UCSD-AML1 (cell line): ENCODE measurements at regions not wholly inside any gene's neighbourhood (a gene's known extent, or its start where the extent isn't known, plus 50 kb on each side); places are given as distances from the start of the nearest gene placed in this dataset.

Experiments
- DNase-seq: peaks from one replicate; lab custom pipeline; 2025; ENCODE audit not compliant: unreplicated experiment; lab: John Stamatoyannopoulos, UW

DNA sequence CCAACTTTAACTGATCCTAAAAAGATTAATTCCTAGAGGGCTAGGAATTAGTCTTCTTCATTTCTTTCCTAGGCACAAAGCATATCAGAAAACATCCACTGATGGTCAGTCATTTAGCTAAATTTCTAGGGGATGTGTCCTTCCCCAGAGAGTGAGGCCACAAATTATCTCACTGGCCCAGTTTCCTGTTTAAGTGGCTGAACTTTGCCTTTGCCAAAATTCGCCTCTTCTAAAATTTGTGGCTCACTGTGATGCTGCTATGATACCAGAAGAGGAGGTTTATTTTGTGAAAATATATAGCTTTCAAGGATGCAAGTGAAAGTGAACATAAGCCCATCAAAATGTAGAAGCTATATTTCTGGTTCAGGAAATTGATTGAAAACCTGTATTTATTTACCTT, 98.1 kb upstream of the FER start:
- DNase-seq, result no peak

DNA sequence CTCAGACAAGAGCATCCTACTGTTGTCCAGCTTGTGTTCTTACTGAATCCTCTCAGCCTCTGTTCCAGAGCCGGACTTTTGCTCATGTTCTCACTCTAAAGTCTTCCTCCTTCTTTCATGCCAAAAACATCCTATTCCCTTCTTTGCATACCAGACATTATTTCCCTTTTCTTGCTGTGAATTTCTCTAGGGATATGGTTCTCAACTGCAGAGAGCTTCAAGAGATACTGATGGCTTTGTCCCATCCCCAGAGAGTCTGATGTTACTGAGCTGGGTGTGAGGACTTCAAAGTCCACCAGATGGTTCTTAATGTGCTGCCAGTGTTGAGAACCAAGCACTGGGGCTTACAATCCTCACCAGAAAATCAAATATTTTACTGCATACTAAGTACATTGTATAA, 98.6 kb upstream of the FER start:
- no peak for DNase-seq

GRCh38 chr5:108642170-108642906, 105.4 kb upstream of the FER start:
- DNase-seq, result peak; percentile 65

- DNase-seq, result no peak
These were observed 106.1 kb upstream of the FER start for GRCh38 chr5:108641596-108641995.

- DNase-seq, result no peak
These were observed 108.3 kb upstream of the FER start for GRCh38 chr5:108639366-108639765.

GRCh38 chr5:108638021-108638420, 109.7 kb upstream of the FER start:
- DNase-seq, result no peak

DNA sequence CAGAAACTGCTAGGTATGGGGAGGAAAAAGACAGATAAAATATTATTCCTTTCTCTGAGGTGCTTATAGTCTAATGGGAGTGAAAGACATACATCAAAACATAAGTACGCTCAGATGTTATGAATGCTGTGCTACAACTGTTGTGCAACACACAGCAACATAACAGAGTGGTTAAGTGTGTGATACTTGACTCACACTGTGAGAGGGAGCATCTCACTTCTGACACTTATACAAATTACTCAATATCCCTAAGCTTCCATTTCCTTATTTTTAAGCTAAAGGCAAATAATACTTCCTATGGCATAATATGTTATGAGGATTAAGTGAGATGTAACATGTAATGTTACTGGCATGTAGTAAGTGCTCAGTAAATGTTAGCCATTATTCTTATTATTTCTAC, 110.6 kb upstream of the FER start:
- no peak for DNase-seq

DNA sequence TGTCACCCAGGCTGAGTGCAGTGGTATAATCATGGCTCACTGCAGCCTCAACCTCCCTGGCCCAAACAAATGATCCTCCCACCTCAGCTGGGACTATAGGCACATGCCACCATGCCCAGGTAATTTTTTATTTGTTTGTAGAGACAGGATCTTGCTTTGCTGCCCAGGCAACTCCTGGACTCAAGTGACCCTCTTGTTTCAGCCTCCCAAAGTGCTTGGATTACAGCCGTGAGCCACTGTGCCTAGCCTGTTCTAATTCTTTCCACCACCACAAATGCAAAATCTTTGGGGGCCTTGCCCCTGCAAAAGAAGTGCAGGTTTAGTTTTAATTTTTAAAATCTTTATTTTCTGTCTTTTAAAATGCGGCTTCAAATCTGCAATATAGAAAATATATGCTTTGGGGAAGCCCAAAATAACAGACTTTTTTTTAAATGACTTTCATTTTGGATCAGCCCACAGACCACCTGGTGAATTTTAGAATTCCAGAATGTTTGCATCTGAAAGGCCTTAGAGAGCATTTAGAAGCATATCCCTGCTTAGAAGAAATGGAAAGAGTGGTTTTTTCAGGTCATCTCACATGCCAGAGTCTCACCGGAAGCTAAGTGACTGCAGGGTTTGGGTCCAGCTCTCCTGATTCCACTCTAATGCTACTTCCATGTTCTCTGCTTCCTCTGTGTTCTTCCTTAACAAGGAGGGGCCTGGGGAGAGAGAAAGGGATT, 111.4 kb upstream of the FER start:
- no peak for DNase-seq

- DNase-seq, result no peak
These were observed 112.9 kb upstream of the FER start for GRCh38 chr5:108634617-108635288.

- no peak for DNase-seq
These were observed 113.6 kb upstream of the FER start for GRCh38 chr5:108634010-108634616.

DNA sequence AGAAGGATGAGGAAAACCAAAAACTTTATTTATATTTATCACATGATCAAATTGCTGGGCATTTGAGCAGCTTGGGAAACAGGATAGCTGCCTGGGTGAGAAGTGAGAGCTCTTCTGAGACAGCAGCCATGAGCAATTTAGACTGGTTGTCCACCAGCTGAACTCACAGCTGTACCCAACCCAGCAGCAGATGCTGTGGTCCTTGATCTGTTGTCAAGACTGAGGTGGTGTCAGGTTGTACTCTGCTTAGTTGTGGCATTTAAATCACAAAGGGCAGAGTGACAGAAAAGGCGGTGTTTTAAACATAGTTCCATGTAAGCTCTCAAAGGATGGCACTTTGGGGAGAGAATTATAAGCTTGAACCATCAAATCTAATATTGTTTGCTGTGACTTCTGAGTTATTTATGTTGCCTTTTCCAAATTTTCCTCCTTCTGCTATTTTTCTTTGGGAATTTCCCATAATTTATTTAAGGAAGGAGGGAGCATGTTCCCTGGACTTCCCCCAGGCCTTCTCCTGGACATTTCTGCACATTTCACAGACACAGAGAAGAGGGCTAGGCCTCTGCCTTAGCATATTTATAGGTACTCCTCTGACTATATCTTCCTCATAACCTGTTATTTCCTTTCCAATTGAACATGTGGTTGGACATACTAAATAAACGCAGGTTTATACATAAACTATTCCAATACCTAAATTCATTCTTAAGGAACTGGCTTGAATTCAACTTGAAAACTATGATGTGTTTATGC, 117.7 kb upstream of the FER start:
- DNase-seq, result no peak

GRCh38 chr5:108625654-108626053, 122.0 kb upstream of the FER start:
- DNase-seq, result no peak

DNA sequence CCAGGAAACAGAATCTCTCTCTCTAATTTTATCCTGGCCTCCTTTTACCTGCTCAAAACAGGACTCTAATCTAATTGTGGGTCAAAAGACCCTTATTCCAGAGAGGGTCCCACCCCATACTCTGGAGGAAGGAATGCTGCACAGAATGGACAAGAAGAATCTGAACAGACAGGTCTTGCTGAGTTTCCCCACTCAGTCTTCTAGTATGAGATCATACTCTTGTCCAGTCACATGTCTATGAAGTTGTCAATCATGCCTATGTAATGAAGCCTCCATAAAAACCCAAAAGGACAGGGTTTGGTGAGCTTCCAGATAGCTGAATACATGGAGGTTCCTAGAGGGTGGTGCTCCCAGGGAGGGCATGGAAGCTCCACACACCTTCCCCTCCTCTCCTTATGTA, 123.9 kb upstream of the FER start:
- no peak for DNase-seq

DNA sequence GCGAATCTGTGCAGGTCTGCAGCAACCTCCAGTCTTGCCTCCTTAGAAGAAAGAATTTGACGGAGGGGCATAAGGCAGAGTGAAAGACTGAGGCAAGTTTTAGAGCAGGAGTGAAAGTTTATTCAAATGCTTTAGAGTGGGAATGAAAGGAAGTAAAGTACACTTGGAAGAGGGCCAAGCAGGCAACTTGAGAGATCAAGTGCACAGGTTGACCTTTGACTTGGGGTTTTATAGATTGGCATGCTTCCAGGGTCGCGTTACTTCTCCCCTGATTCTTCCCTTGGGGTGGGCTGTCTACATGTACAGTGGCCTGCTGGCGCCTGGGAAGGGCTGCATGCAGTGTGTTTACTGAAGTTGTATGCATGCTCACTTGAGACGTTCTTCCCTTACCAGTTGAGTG, 127.2 kb upstream of the FER start:
- peak; percentile 5 for DNase-seq

- DNase-seq, result no peak
These were observed 127.9 kb upstream of the FER start for GRCh38 chr5:108619815-108620214.

GRCh38 chr5:108617467-108618435, 129.9 kb upstream of the FER start:
- no peak for DNase-seq

GRCh38 chr5:108615216-108615615, 132.5 kb upstream of the FER start:
- DNase-seq, result no peak

GRCh38 chr5:108607421-108607820, 140.3 kb upstream of the FER start:
- DNase-seq, result no peak

GRCh38 chr5:108606185-108606584, 141.5 kb upstream of the FER start:
- DNase-seq, result no peak

- DNase-seq, result no peak
These were observed 144.9 kb upstream of the FER start for GRCh38 chr5:108602830-108603229.
